K562 (cell line): ENCODE measurements at regions not wholly inside any gene's neighbourhood (a gene's known extent, or its start where the extent isn't known, plus 50 kb on each side); places are given as distances from the start of the nearest gene placed in this dataset.
A peak's percentile ranks its signal among the peaks of the same experiment; 100 is the strongest.

Source experiments
- ATAC-seq: fragments of 200-7000 bp; cut with Tn5 transposase; 3 replicates; pipeline ENCODE4 v1.9.1; 2020; ENCODE audit warnings: moderate library complexity
- BruUV-seq: library from RNA; stranded (reverse); fragments of 400-500 nt; replicated peaks from 2 replicates; lab custom pipeline; 2021; lab: Mats Ljungman, UMichigan
- CTCF ChIA-PET: fragments of 300-600 bp; formaldehyde crosslinking; extraction: SDS; loops from one replicate; lab custom pipeline; 2021; ENCODE audit warnings: low intra/inter-chr PET ratio; lab: Yijun Ruan, JAX
- POLR2A ChIA-PET: fragments of 300-600, 350-650 bp; sonication (Branson Sonifier 250); formaldehyde crosslinking; extraction: SDS; loops from one replicate; lab custom pipeline; 2021; ENCODE audit warnings: antibody characterized with exemption, inconsistent platforms; lab: Yijun Ruan, JAX
- DNase-seq, 4 experiments: peaks; one replicate each; pipeline versions ENCODE4 v3.0.0 to v3.0.0-alpha.2; 2011 to 2018; ENCODE audit warnings: low spot score in 3 of 4, mixed read lengths in 3 of 4; ENCODE audit errors: extremely low read depth in 1 of 4
- FAIRE-seq: peaks from 2 replicates; lab custom pipeline; 2011; peaks lifted over from hg19 to GRCh38; lab: Jason Lieb, UNC
- H2AFZ ChIP-seq: 2 replicates; pipeline ENCODE4 v1.6.0; 2011; ENCODE audit warnings: low read depth, low read length, control low read depth, inconsistent platforms
- H3K27ac ChIP-seq: fragments of 200-600 bp; 3 replicates; pipeline ENCODE4 v1.8.0; 2011; ENCODE audit warnings: low read depth, mild to moderate bottlenecking, control low read depth, inconsistent platforms, low read length, moderate library complexity, mixed read lengths; ENCODE audit errors: extremely low read depth
- H3K27me3 ChIP-seq, 2 experiments: fragments of 300-600 bp in 1 of 2; 2 replicates in 1 of 2; 3 replicates in 1 of 2; pipeline versions ENCODE4 v1.6.0 to v1.8.0; 2011; ENCODE audit warnings: inconsistent platforms in 2 of 2, low read length in 2 of 2, mild to moderate bottlenecking in 1 of 2, mixed read lengths in 1 of 2, moderate library complexity in 1 of 2; ENCODE audit not compliant: control insufficient read depth in 2 of 2, insufficient read depth in 2 of 2
- H3K36me3 ChIP-seq: fragments of 300-600 bp; 3 replicates; pipeline ENCODE4 v1.8.0; 2011; ENCODE audit warnings: mild to moderate bottlenecking, low read length, inconsistent platforms; ENCODE audit not compliant: control insufficient read depth, insufficient read depth
- H3K4me1 ChIP-seq, 2 experiments: fragments of 200-600 bp in 1 of 2; replicated peaks in 1 of 2; 2 replicates in 1 of 2; 3 replicates in 1 of 2; pipeline versions ENCODE4 v1.5.1 to v1.8.0; 2011; ENCODE audit warnings: inconsistent platforms in 2 of 2, low read length in 2 of 2, mild to moderate bottlenecking in 1 of 2, mixed read lengths in 1 of 2, moderate library complexity in 1 of 2; ENCODE audit not compliant: control insufficient read depth in 2 of 2, insufficient read depth in 2 of 2
- H3K4me2 ChIP-seq: 2 replicates; pipeline ENCODE4 v1.6.1; 2011; ENCODE audit warnings: low read length, control low read depth, inconsistent platforms, mixed read lengths; ENCODE audit not compliant: insufficient read depth
- H3K4me3 ChIP-seq: fragments of 200-600 bp; sonication (generic), shearing (Covaris generic); 2 replicates; pipeline ENCODE4 v1.5.1; 2016; ENCODE audit warnings: control low read depth, inconsistent platforms
- H3K79me2 ChIP-seq: fragments of 200-600 bp; 3 replicates; pipeline ENCODE4 v1.8.0; 2011; ENCODE audit warnings: low read length, inconsistent platforms; ENCODE audit not compliant: control insufficient read depth, insufficient read depth
- H3K9ac ChIP-seq, 2 experiments: 2 replicates each; pipeline versions ENCODE4 v1.6.0 to v1.6.1; 2011; ENCODE audit warnings: low read depth in 2 of 2, low read length in 2 of 2, control low read depth in 1 of 2, inconsistent platforms in 1 of 2, mild to moderate bottlenecking in 1 of 2, mixed read lengths in 1 of 2; ENCODE audit not compliant: insufficient read depth in 1 of 2
- H3K9me1 ChIP-seq: one replicate; pipeline ENCODE4 v1.6.0; 2011; ENCODE audit warnings: inconsistent platforms, mild to moderate bottlenecking, low read length, moderate library complexity; ENCODE audit not compliant: control insufficient read depth, insufficient read depth
- H3K9me3 ChIP-seq: replicated peaks from 2 replicates; pipeline ENCODE4 v1.5.1; 2011; ENCODE audit warnings: low read depth, low read length, inconsistent platforms; ENCODE audit not compliant: control insufficient read depth, insufficient read depth
- H4K20me1 ChIP-seq: replicated peaks from 2 replicates; pipeline ENCODE4 v1.6.1; 2011; ENCODE audit warnings: low read length, inconsistent platforms, mixed read lengths; ENCODE audit not compliant: control insufficient read depth, insufficient read depth
- CCAR2 ChIP-seq: fragments of 200-400 bp; formaldehyde crosslinking; IDR thresholded peaks from 2 replicates; pipeline ENCODE4 v1.6.1; 2017; ENCODE audit warnings: mild to moderate bottlenecking, low read depth, low read length
- ZFP36 ChIP-seq: fragments of 150-350 bp; IDR thresholded peaks from 2 replicates; pipeline ENCODE4 v1.6.1; 2018; ENCODE audit warnings: low read length, low read depth; ENCODE audit not compliant: partially characterized antibody
- WGBS: fragments of 100-300 bp; shearing (Covaris generic); methylation state at CpG from one replicate; pipeline ENCODE4 v1.1.6; 2016; ENCODE audit warnings: low coverage, mixed read lengths; ENCODE audit not compliant: insufficient coverage; ENCODE audit errors: missing lambda C conversion rate; 5-methylcytosine and 5-hydroxymethylcytosine counted together
- in situ Hi-C: fragments of 300-500 bp; cut with MboI; formaldehyde crosslinking; loops from 4 replicates; pipeline ENCODE4 v1.15.0; 2018; ENCODE audit warnings: inconsistent platforms, mixed read lengths
- intact Hi-C: fragments of 100-400 bp; cut with micrococcal nuclease; formaldehyde crosslinking; loops from 2 replicates; pipeline ENCODE4 v1.14.2; 2022
- TF ChIP-seq, protein P1 (sequence below): fragments of 450-650 bp; formaldehyde crosslinking; IDR thresholded peaks from 2 replicates; pipeline ENCODE4 v1.4.0; 2020; ENCODE audit warnings: mild to moderate bottlenecking, moderate library complexity
- TF ChIP-seq, protein P2 (sequence below): fragments of 250-450 bp; sonication (Bioruptor Pico); IDR thresholded peaks from 2 replicates; pipeline ENCODE4 v1.4.0; 2020

DNA sequence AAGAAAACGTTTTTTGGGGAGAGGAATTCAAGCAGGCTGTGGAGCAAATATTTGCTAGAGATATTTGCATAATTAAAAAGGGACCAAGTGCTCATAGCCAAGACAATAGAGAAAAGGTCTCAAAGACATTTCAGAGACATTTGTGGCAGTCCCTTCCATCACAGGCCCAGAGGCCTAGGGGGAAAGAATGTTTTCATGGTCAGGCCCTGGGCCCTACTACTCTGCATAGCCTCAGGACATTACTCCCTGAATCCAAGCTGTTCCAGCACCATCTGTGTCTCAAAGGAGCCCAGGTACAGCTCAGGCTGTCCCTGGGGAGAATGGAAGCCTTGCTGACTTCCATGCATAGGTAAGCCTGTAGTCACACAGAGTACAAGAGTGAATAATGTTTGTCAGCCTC lies 113.0 kb upstream of the KIF2A start:
- POLR2A ChIA-PET = no interaction called here

More for the DNA sequence above, 113.0 kb upstream of the KIF2A start:
- H3K4me2 ChIP-seq = no peak overlapping the region
- TF ChIP-seq, protein P1, sequence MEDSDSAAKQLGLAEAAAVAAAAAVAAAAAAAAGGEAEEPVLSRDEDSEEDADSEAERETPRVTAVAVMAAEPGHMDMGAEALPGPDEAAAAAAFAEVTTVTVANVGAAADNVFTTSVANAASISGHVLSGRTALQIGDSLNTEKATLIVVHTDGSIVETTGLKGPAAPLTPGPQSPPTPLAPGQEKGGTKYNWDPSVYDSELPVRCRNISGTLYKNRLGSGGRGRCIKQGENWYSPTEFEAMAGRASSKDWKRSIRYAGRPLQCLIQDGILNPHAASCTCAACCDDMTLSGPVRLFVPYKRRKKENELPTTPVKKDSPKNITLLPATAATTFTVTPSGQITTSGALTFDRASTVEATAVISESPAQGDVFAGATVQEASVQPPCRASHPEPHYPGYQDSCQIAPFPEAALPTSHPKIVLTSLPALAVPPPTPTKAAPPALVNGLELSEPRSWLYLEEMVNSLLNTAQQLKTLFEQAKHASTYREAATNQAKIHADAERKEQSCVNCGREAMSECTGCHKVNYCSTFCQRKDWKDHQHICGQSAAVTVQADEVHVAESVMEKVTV = no peak
- TF ChIP-seq ZFP36 = peak; percentile 40
- TF ChIP-seq CCAR2 = no peak
- TF ChIP-seq, protein P2, sequence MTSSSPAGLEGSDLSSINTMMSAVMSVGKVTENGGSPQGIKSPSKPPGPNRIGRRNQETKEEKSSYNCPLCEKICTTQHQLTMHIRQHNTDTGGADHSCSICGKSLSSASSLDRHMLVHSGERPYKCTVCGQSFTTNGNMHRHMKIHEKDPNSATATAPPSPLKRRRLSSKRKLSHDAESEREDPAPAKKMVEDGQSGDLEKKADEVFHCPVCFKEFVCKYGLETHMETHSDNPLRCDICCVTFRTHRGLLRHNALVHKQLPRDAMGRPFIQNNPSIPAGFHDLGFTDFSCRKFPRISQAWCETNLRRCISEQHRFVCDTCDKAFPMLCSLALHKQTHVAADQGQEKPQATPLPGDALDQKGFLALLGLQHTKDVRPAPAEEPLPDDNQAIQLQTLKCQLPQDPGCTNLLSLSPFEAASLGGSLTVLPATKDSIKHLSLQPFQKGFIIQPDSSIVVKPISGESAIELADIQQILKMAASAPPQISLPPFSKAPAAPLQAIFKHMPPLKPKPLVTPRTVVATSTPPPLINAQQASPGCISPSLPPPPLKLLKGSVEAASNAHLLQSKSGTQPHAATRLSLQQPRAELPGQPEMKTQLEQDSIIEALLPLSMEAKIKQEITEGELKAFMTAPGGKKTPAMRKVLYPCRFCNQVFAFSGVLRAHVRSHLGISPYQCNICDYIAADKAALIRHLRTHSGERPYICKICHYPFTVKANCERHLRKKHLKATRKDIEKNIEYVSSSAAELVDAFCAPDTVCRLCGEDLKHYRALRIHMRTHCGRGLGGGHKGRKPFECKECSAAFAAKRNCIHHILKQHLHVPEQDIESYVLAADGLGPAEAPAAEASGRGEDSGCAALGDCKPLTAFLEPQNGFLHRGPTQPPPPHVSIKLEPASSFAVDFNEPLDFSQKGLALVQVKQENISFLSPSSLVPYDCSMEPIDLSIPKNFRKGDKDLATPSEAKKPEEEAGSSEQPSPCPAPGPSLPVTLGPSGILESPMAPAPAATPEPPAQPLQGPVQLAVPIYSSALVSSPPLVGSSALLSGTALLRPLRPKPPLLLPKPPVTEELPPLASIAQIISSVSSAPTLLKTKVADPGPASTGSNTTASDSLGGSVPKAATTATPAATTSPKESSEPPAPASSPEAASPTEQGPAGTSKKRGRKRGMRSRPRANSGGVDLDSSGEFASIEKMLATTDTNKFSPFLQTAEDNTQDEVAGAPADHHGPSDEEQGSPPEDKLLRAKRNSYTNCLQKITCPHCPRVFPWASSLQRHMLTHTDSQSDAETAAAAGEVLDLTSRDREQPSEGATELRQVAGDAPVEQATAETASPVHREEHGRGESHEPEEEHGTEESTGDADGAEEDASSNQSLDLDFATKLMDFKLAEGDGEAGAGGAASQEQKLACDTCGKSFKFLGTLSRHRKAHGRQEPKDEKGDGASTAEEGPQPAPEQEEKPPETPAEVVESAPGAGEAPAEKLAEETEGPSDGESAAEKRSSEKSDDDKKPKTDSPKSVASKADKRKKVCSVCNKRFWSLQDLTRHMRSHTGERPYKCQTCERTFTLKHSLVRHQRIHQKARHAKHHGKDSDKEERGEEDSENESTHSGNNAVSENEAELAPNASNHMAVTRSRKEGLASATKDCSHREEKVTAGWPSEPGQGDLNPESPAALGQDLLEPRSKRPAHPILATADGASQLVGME (CRISPR knock-in tag) = no peak
- H3K27me3 ChIP-seq = no peaks in the 10 kb centered on the region
- BruUV-seq = no TSS peak
- no peaks in the 10 kb centered on the region for H4K20me1 ChIP-seq
- intact Hi-C loops = no loop called here
- no peak overlapping the region for H3K27ac ChIP-seq
- H2AFZ ChIP-seq = no peak overlapping the region
- no peak for FAIRE-seq
- H3K9me1 ChIP-seq = no peaks in the 10 kb centered on the region
- H3K9me3 ChIP-seq = no peaks in the 10 kb centered on the region
- CTCF ChIA-PET = no interaction called here
- 0% methylated on average over 1 of the region's 1 CpG for WGBS
- H3K79me2 ChIP-seq = no peaks in the 10 kb centered on the region
- DNase-seq = no peak
- no peak overlapping the region for H3K4me3 ChIP-seq
- no peak for ATAC-seq
- no peak overlapping the region for H3K9ac ChIP-seq
- in situ Hi-C loops = loop anchor here (25.0 kb wide), 1 partner anchor 594 kb away; no protein-coding TSS in a partner anchor
- 0 out of 5 replicates have a peak, but pooled peaks cover 0 to 2% of the 10 kb centered on the region in 2 experiments for H3K4me1 ChIP-seq
- no peaks in the 10 kb centered on the region for H3K36me3 ChIP-seq
